SK-N-SH (cell line): ENCODE measurements at regions not wholly inside any gene's neighbourhood (a gene's known extent, or its start where the extent isn't known, plus 50 kb on each side); places are given as distances from the start of the nearest gene placed in this dataset.

Experiments
- CHD2 ChIP-seq: fragments of 150-350 bp; IDR thresholded peaks from 2 replicates; pipeline ENCODE4 v1.6.1; 2018; ENCODE audit warnings: low read length; ENCODE audit not compliant: partially characterized antibody
- EP300 ChIP-seq, 2 experiments: IDR thresholded peaks; 2 replicates each; pipeline versions ENCODE4 v1.4.0 to v1.6.1; 2012; ENCODE audit warnings: borderline replicate concordance in 1 of 2, low read depth in 1 of 2, low read length in 1 of 2
- GABPA ChIP-seq: IDR thresholded peaks from 2 replicates; pipeline ENCODE4 v1.4.0; 2012; ENCODE audit warnings: low read depth, mild to moderate bottlenecking
- JUND ChIP-seq: IDR thresholded peaks from 2 replicates; pipeline ENCODE4 v1.4.0; 2012
- SMC3 ChIP-seq: IDR thresholded peaks from 2 replicates; pipeline ENCODE4 v1.6.1; 2012; ENCODE audit warnings: low read depth, low read length, improper control_type of control experiment
- TAF1 ChIP-seq: IDR thresholded peaks from 2 replicates; pipeline ENCODE4 v1.6.1; 2012; ENCODE audit warnings: low read depth, mild to moderate bottlenecking, low read length, moderate library complexity, borderline replicate concordance
- TEAD4 ChIP-seq: IDR thresholded peaks from 2 replicates; pipeline ENCODE4 v1.4.0; 2012; ENCODE audit warnings: mild to moderate bottlenecking, borderline replicate concordance; ENCODE audit not compliant: insufficient read depth
- YY1 ChIP-seq: IDR thresholded peaks from 2 replicates; pipeline ENCODE4 v1.4.0; 2012; ENCODE audit warnings: low read depth, mild to moderate bottlenecking
- TF ChIP-seq, protein P1 (sequence below): fragments of 200-600 bp; sonication (generic); IDR thresholded peaks from 2 replicates; pipeline ENCODE4 v1.6.1; 2017; ENCODE audit warnings: antibody characterized with exemption, mild to moderate bottlenecking, moderate library complexity
- TF ChIP-seq, protein P2 (sequence below): IDR thresholded peaks from 2 replicates; pipeline ENCODE4 v1.4.0; 2012; ENCODE audit warnings: low read depth, borderline replicate concordance
- TF ChIP-seq, protein P3 (sequence below): IDR thresholded peaks from 2 replicates; pipeline ENCODE4 v1.4.0; 2012; ENCODE audit warnings: low read depth
- TF ChIP-seq, protein P4 (sequence below): IDR thresholded peaks from 2 replicates; pipeline ENCODE4; 2012
- TF ChIP-seq, protein P5 (sequence below): IDR thresholded peaks from 2 replicates; pipeline ENCODE4 v1.4.0; 2012; ENCODE audit warnings: low read depth, borderline replicate concordance

DNA sequence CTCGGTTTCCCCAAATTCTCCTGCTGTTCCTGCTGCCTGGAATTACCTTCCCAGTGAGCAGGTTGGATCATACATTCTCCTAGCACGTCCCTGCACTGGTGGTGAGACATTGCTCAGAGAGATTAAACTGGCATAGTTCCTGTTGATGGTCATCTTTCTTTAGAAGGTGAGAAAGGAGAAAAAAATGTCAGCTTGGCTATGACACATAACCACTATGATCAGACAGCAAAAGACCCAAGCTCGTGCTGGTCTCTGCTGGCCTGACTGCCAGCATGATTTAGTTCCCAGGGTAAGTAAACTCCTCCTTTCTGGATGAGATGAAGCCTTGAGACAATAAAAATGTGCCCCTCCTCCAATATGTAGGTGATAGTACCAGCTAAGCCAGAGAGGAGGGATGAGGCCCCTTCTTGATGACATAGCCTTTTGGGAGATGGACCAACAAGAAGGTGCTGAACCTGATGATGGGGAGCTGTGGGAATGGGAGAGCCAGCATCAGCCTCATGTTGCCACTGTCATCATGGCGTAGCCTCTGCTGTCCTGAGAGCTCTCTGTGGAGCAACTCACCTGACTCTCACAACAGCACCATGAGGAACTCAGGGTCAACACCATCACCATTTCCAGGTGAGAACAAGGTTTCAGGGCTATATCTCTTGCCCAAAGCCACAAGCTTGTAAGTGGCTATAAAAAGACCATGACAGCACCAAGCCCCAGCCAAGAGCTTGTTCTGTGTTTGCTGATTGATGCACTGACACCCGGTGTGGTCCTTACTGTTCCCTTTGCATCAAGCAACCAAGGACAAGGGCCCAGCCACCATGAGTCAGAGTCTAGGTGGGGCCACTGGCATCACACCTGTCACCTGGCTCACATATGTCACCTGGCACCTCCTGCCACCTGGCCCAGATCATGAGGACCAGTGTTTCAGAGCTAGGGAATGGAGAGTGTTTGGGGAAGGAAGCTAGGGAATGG is 200.0 kb downstream of the MATN1 start:
- TF ChIP-seq TAF1 (no peak), GABPA (no peak), SMC3 (no peak), TEAD4 (no peak), YY1 (no peak), CHD2 (no peak), EP300 (IDR thresholded peaks at IDR 0.05; ENCODE audit: borderline replicate concordance in 1 of 2, low read depth in 1 of 2, low read length in 1 of 2) (no peak), JUND (no peak)
- TF ChIP-seq, protein P1, sequence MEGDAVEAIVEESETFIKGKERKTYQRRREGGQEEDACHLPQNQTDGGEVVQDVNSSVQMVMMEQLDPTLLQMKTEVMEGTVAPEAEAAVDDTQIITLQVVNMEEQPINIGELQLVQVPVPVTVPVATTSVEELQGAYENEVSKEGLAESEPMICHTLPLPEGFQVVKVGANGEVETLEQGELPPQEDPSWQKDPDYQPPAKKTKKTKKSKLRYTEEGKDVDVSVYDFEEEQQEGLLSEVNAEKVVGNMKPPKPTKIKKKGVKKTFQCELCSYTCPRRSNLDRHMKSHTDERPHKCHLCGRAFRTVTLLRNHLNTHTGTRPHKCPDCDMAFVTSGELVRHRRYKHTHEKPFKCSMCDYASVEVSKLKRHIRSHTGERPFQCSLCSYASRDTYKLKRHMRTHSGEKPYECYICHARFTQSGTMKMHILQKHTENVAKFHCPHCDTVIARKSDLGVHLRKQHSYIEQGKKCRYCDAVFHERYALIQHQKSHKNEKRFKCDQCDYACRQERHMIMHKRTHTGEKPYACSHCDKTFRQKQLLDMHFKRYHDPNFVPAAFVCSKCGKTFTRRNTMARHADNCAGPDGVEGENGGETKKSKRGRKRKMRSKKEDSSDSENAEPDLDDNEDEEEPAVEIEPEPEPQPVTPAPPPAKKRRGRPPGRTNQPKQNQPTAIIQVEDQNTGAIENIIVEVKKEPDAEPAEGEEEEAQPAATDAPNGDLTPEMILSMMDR = no peak
- TF ChIP-seq, protein P2, sequence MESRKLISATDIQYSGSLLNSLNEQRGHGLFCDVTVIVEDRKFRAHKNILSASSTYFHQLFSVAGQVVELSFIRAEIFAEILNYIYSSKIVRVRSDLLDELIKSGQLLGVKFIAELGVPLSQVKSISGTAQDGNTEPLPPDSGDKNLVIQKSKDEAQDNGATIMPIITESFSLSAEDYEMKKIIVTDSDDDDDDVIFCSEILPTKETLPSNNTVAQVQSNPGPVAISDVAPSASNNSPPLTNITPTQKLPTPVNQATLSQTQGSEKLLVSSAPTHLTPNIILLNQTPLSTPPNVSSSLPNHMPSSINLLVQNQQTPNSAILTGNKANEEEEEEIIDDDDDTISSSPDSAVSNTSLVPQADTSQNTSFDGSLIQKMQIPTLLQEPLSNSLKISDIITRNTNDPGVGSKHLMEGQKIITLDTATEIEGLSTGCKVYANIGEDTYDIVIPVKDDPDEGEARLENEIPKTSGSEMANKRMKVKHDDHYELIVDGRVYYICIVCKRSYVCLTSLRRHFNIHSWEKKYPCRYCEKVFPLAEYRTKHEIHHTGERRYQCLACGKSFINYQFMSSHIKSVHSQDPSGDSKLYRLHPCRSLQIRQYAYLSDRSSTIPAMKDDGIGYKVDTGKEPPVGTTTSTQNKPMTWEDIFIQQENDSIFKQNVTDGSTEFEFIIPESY = no peak
- TF ChIP-seq, protein P3, sequence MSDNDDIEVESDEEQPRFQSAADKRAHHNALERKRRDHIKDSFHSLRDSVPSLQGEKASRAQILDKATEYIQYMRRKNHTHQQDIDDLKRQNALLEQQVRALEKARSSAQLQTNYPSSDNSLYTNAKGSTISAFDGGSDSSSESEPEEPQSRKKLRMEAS = no peak
- TF ChIP-seq, protein P4, sequence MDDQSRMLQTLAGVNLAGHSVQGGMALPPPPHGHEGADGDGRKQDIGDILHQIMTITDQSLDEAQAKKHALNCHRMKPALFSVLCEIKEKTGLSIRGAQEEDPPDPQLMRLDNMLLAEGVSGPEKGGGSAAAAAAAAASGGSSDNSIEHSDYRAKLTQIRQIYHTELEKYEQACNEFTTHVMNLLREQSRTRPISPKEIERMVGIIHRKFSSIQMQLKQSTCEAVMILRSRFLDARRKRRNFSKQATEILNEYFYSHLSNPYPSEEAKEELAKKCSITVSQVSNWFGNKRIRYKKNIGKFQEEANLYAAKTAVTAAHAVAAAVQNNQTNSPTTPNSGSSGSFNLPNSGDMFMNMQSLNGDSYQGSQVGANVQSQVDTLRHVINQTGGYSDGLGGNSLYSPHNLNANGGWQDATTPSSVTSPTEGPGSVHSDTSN = no peak
- TF ChIP-seq, protein P5, sequence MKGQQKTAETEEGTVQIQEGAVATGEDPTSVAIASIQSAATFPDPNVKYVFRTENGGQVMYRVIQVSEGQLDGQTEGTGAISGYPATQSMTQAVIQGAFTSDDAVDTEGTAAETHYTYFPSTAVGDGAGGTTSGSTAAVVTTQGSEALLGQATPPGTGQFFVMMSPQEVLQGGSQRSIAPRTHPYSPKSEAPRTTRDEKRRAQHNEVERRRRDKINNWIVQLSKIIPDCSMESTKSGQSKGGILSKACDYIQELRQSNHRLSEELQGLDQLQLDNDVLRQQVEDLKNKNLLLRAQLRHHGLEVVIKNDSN = no peak
